ENCODE measurements at regions not wholly inside any gene's neighbourhood (a gene's known extent, or its start where the extent isn't known, plus 50 kb on each side); places are given as distances from the start of the nearest gene placed in this dataset.

GRCh38 chr2:33782395-33783230, 183.5 kb upstream of the FAM98A start:
- in situ Hi-C loops (cut with MboI; ENCODE audit: low sequenced_read_pairs), result no loop called here

DNA sequence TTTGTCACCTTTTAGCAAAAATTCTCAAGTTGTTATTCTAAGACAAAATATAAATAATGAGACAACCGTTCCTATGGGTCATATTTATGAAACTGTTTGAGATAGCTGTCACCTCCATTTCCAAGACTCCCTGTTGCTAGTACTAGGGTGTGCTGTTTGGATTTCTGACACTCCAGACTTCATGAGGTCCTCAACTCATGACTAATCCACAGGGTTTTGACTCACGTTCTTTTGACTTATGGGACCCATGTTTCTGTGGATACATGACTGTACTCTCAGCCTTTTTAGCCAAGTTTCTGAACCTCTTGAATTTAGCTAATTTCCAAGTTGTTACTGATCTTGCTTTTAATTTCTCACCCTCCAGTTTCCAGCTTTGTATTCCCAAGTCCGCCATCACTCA, 178.7 kb upstream of the FAM98A start:
- in situ Hi-C loops (cut with MboI; ENCODE audit: low sequenced_read_pairs), result no loop called here

GRCh38 chr2:33775306-33775705, 176.2 kb upstream of the FAM98A start:
- in situ Hi-C loops (cut with MboI; ENCODE audit: low sequenced_read_pairs), result no loop called here

GRCh38 chr2:33770023-33770422, 170.9 kb upstream of the FAM98A start:
- in situ Hi-C loops (cut with MboI; ENCODE audit: low sequenced_read_pairs), result no loop called here

- in situ Hi-C loops (cut with MboI; ENCODE audit: low sequenced_read_pairs), result no loop called here
Measured at GRCh38 chr2:33766175-33766574, 167.1 kb upstream of the FAM98A start.

DNA sequence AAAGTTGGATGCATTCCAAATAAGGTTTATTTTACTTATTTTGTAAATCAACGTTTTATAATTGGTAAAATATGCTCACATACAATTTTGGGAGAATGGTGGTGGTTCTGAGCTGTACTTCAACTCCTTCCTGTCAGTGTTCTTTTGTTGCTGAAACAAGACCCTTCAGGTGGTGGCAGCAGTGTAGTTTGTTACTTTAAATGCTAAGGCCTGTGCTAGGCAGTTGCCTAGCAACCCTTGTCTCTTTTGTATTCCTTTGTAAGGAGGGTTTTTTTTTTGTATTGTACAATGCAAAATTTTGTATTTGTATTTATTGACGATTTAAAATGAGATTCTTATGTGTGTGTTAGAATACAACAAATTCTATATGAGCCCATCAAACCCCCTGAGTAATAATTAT, 166.0 kb upstream of the FAM98A start:
- in situ Hi-C loops (cut with MboI; ENCODE audit: low sequenced_read_pairs), result no loop called here

GRCh38 chr2:33764551-33764950, 165.5 kb upstream of the FAM98A start:
- in situ Hi-C loops (cut with MboI; ENCODE audit: low sequenced_read_pairs), result no loop called here

DNA sequence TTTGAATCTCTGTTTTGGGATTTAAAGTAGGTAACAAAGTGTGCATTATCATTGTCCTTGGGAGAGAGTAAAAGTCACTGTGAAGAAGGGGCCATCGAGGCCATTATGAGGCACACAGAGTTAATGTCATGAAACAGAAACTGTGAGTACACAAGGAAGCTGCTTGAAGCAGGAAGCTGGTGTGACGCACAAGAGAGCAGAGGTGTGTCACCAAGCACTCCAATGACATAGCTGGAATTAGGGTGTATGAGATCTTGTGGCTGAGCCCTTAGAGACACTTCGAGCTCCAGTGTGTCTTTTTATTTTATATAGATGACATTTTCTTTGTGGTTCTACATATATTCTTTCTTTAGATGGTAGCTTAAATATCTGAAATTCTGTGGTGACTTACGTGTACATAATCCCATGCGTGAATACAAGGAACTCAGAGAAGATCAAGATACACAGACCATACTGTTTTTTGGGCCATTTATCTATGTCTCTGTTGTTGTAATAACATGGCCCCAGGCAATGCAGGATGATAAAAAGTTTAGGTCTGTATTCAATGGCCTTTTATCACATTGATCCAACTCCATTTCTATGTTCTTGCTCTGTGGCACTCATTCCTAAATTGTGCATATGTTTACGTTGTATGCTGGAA, 164.7 kb upstream of the FAM98A start:
- in situ Hi-C loops (cut with MboI; ENCODE audit: low sequenced_read_pairs), result no loop called here

- in situ Hi-C loops (cut with MboI; ENCODE audit: low sequenced_read_pairs), result no loop called here
Measured at GRCh38 chr2:33762636-33763035, 163.5 kb upstream of the FAM98A start.

DNA sequence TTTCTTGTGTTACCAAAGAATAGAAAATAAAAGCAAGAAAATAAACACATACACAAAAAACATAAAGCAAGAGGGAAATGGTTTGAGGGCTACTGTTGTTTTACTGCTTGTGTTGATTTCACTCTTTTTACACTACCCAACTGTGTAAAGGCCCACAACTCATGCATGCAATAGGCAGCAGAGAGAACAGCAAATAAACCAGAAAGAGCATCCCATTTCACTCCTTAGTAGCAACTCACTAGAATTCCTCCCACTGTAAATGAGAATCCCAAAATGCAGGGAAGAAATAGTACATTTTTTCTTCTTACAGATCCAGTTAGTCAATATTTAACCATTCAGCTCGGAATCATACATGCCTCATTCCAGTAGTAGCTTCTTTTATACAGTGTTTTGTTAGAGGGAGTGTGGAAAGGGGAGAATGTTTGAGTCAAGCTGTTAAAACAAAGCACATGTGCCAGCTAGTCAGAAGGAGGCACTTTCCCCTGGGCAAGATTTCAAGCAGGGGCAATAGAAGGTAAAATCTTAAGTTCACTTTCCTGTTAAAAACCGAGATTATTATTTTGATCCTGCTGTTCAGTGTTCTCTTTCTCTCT, 147.2 kb upstream of the FAM98A start:
- in situ Hi-C loops (cut with MboI; ENCODE audit: low sequenced_read_pairs), result no loop called here

GRCh38 chr2:33735096-33735495, 136.0 kb upstream of the FAM98A start:
- in situ Hi-C loops (cut with MboI; ENCODE audit: low sequenced_read_pairs), result no loop called here

DNA sequence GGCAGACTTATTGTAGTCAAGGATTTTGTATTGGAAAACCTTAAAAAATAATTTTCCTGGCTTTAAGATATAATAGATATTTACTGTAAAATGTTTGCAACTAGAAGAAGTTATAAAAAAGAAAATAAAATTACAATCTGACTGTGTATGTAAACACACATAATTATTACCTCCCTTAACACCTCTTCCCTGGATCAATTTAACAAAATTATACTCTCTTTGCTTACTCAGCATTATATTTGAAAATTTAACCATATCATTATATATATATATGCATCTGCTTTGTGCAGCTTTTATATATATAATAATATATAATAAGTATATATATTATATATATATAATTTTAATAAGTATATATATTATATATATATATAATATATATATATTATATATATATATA, 131.7 kb upstream of the FAM98A start:
- in situ Hi-C loops (cut with MboI; ENCODE audit: low sequenced_read_pairs), result no loop called here

DNA sequence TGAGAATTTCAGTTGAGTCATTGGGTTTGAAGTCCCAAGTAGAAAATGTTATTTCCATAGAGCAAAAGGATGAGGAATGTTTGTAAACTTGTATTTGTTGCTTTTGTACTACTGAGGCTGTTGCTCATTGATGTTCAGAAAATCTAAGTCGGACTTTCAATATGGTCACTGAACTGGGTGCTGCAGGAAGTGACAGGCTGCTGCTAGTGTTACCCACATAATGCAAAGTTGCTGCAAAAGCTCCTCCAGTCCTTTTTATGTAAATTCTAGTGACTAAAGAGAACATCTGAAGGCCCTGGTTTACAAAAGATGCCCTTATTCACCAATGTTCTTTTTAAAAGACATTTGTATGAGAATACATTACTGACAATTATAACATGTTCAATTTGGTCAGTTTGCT, 131.1 kb upstream of the FAM98A start:
- in situ Hi-C loops (cut with MboI; ENCODE audit: low sequenced_read_pairs), result no loop called here

- in situ Hi-C loops (cut with MboI; ENCODE audit: low sequenced_read_pairs), result no loop called here
Measured at GRCh38 chr2:33729353-33729752, 130.3 kb upstream of the FAM98A start.

GRCh38 chr2:33728106-33728505, 129.0 kb upstream of the FAM98A start:
- in situ Hi-C loops (cut with MboI; ENCODE audit: low sequenced_read_pairs), result no loop called here

DNA sequence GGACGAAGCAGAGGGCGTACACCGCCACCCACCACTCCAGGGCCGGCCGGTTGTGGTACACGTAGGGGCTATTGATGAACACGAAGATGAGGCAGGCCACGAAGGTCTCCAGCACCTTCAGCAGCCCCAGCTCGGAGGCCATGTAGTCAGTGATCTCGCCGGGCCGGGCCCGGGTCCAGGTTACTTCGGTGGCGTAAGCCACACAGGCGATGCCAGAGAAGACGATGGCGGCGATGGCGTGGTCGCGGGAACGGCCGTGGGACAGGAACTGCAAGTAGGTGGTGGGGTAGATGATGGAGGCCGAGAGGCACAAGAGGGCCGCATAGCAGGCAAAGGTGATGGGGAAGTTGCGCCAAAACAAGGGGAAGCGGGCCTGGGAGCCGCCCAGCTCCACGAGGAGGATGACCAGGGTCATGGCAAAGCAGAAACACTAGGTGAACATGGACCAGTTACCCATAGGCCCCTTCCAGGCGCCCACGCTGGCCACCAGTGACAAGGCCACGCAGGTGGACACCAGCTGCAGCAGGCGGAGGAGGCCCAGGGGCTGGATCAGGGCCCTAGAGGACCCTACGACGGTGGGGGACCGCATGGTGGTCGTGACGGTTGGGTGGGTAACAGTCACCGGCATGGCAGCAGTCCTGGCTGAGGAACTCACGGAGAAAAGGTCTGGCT, 128.4 kb upstream of the FAM98A start:
- in situ Hi-C loops (cut with MboI; ENCODE audit: low sequenced_read_pairs), result no loop called here

DNA sequence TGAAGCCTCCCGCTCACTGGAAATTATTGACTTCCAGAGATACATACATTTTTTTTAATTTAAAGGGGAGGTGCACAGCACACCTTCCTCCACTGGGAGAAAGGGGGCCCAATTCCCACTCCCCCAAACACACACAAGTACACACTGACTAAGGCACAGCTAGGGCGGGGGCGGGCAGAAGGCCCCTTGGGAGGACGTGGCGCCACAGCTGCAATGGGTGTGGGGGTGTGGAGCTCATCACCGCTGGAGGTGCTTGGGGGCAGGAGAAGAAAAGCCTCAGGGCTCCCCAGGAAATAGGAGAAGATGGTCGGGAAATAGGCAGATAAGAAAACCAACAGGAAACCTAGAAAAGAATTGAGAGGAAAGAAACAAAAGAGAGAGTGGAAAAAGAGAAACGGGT, 127.3 kb upstream of the FAM98A start:
- in situ Hi-C loops (cut with MboI; ENCODE audit: low sequenced_read_pairs), result no loop called here

- in situ Hi-C loops (cut with MboI; ENCODE audit: low sequenced_read_pairs), result no loop called here
Measured at GRCh38 chr2:33723329-33723728, 124.2 kb upstream of the FAM98A start.

- in situ Hi-C loops (cut with MboI; ENCODE audit: low sequenced_read_pairs), result no loop called here
Measured at GRCh38 chr2:33719067-33719466, 120.0 kb upstream of the FAM98A start.

DNA sequence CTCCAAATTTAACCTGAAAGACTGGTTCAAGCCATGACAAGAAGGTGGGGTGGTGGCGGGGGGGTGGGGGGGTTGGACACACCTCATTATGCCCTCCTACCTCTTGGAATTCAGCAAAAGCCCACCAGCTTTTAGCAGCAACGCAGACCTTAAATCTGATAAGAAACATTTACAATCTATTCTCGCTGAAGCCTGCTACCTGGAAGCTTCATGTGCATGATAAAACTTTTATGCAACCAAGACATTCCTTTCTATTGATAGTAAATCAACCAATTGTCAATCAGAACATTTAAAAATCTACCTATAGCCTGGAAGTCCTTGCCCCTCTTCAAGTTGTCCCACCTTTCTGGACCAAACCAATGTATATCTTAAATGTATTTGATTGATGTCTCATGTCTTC, 113.6 kb upstream of the FAM98A start:
- in situ Hi-C loops (cut with MboI; ENCODE audit: low sequenced_read_pairs), result no loop called here

DNA sequence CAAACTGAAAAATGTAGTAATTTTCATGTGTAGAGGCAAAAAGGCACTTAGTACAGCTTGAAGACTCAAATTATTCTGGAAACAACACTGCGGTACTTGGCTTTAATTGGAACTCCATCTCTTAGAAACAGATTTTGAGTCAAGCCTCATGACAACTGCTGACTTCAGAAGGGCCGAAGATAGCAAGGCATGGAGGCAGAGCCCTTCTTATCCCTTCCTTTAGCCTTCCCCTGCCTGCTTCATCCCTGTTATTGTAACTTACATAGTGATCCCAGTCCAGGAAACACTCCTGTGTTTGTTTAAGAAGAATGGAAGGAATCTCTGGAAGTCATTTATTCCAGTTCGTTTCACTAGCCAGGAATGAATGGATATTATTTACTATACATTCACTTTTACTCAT, 110.9 kb upstream of the FAM98A start:
- in situ Hi-C loops (cut with MboI; ENCODE audit: low sequenced_read_pairs), result no loop called here

DNA sequence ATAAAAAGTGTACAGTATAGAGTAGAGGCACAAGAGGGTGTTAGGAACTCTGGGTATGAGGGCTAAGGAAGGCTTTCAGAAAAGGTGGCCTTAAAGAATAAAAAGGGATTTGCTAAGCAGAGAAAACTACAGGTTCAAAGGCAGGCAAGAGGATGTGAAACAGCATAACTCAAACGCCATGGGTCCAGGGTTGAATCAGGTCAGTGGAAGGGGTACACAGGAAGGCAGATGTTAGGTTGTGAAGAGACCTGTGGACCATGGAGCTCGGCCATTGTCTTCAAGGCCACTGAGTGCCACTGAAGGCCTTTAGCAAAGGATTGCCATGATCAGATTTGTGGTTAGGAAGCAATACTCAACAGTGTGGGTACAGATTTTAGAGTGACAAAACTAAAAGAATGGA, 108.2 kb upstream of the FAM98A start:
- in situ Hi-C loops (cut with MboI; ENCODE audit: low sequenced_read_pairs), result no loop called here
